Panc1 (cell line): ENCODE measurements at regions not wholly inside any gene's neighbourhood (a gene's known extent, or its start where the extent isn't known, plus 50 kb on each side); places are given as distances from the start of the nearest gene placed in this dataset.

Experiments
- TF ChIP-seq, protein P1 (sequence below): fragments of 450-650 bp; IDR thresholded peaks from 2 replicates; pipeline ENCODE4 v1.5.1; 2017; ENCODE audit warnings: mild to moderate bottlenecking
- TF ChIP-seq, protein P2 (sequence below), 2 experiments: IDR thresholded peaks; 2 replicates each; pipeline ENCODE4 v1.6.1; 2011 to 2012; ENCODE audit warnings: low read depth in 2 of 2, control low read depth in 1 of 2, low read length in 1 of 2, mild to moderate bottlenecking in 1 of 2, moderate library complexity in 1 of 2; ENCODE audit not compliant: insufficient read depth in 1 of 2

DNA sequence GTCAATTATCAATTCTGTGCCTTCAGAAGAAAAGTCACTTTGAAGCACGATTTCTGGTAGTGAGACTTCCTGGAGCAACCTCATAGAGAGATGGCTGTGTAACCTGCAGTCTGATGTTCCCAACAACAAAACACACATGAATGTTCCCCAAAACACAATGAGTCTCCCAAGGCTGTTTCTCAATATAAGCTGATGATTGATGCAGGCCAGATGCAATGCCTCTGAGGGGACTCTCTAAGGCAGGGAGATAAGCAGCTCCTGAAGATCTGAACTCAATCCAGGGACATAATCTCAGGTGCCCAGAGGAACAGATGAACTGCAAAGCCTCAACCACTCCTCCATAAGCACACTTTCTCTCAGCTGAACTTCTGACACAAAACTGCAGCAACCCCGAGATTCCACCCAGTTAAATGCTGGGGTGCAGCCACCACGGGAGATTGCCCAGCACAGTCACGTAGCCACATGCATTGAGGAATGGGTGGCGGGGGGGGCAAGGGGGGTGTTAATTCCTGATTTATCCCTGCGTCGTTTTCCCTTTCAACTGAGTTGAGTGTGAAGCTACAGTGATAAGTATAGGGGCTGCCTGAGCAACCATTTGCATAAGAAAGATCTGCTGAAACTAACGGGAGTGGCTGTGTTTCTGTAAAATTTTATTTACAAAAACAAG is 122.7 kb upstream of the RASEF start:
- TF ChIP-seq, protein P1, sequence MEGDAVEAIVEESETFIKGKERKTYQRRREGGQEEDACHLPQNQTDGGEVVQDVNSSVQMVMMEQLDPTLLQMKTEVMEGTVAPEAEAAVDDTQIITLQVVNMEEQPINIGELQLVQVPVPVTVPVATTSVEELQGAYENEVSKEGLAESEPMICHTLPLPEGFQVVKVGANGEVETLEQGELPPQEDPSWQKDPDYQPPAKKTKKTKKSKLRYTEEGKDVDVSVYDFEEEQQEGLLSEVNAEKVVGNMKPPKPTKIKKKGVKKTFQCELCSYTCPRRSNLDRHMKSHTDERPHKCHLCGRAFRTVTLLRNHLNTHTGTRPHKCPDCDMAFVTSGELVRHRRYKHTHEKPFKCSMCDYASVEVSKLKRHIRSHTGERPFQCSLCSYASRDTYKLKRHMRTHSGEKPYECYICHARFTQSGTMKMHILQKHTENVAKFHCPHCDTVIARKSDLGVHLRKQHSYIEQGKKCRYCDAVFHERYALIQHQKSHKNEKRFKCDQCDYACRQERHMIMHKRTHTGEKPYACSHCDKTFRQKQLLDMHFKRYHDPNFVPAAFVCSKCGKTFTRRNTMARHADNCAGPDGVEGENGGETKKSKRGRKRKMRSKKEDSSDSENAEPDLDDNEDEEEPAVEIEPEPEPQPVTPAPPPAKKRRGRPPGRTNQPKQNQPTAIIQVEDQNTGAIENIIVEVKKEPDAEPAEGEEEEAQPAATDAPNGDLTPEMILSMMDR = no peak
- TF ChIP-seq, protein P2, sequence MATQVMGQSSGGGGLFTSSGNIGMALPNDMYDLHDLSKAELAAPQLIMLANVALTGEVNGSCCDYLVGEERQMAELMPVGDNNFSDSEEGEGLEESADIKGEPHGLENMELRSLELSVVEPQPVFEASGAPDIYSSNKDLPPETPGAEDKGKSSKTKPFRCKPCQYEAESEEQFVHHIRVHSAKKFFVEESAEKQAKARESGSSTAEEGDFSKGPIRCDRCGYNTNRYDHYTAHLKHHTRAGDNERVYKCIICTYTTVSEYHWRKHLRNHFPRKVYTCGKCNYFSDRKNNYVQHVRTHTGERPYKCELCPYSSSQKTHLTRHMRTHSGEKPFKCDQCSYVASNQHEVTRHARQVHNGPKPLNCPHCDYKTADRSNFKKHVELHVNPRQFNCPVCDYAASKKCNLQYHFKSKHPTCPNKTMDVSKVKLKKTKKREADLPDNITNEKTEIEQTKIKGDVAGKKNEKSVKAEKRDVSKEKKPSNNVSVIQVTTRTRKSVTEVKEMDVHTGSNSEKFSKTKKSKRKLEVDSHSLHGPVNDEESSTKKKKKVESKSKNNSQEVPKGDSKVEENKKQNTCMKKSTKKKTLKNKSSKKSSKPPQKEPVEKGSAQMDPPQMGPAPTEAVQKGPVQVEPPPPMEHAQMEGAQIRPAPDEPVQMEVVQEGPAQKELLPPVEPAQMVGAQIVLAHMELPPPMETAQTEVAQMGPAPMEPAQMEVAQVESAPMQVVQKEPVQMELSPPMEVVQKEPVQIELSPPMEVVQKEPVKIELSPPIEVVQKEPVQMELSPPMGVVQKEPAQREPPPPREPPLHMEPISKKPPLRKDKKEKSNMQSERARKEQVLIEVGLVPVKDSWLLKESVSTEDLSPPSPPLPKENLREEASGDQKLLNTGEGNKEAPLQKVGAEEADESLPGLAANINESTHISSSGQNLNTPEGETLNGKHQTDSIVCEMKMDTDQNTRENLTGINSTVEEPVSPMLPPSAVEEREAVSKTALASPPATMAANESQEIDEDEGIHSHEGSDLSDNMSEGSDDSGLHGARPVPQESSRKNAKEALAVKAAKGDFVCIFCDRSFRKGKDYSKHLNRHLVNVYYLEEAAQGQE (IDR thresholded peaks at IDR 0.05; ENCODE audit: insufficient read depth in 1 of 2, low read depth in 2 of 2, low read length in 1 of 2) = no peak
